WTC11 (cell line): ENCODE measurements at regions not wholly inside any gene's neighbourhood (a gene's known extent, or its start where the extent isn't known, plus 50 kb on each side); places are given as distances from the start of the nearest gene placed in this dataset.

Experiments
- ATAC-seq: fragments of 200-7000 bp; cut with Tn5 transposase; 2 replicates; pipeline ENCODE4 v1.10.0; 2021; ENCODE audit warnings: mild to moderate bottlenecking, moderate library complexity
- CTCF ChIA-PET: fragments of 300-600 bp; sonication (Branson Sonifier 250); formaldehyde crosslinking; loops from one replicate; lab custom pipeline; 2021; ENCODE audit warnings: antibody characterized with exemption; lab: Charles Lee
- POLR2A ChIA-PET: fragments of 350-600 bp; sonication (Branson Sonifier 250); formaldehyde crosslinking; loops from one replicate; lab custom pipeline; 2021; ENCODE audit warnings: antibody characterized with exemption; lab: Charles Lee
- DNase-seq: peaks from one replicate; pipeline ENCODE4 v3.0.0; 2021; ENCODE audit warnings: low spot score
- H3K27ac Mint-ChIP-seq: 2 replicates; pipeline ENCODE4 v1.8.0; 2021; ENCODE audit warnings: mixed read lengths
- H3K27me3 Mint-ChIP-seq: 2 replicates; pipeline ENCODE4 v1.8.0; 2021; ENCODE audit warnings: low read depth, mild to moderate bottlenecking, moderate library complexity, mixed read lengths
- H3K36me3 Mint-ChIP-seq: 2 replicates; pipeline ENCODE4 v1.8.0; 2021; ENCODE audit warnings: mixed read lengths
- H3K4me1 Mint-ChIP-seq: 2 replicates; pipeline ENCODE4 v1.8.0; 2022; ENCODE audit warnings: mixed read lengths
- H3K4me3 Mint-ChIP-seq: 2 replicates; pipeline ENCODE4 v1.8.0; 2021; ENCODE audit warnings: mild to moderate bottlenecking, moderate library complexity, mixed read lengths
- H3K9me3 Mint-ChIP-seq: 2 replicates; pipeline ENCODE4 v1.8.0; 2021; ENCODE audit warnings: mixed read lengths
- ATF2 ChIP-seq: sonication (generic); formaldehyde crosslinking; IDR thresholded peaks from 2 replicates; pipeline ENCODE4 v1.8.1; 2022; ENCODE audit warnings: low read depth, missing genetic modification reagents, borderline replicate concordance
- CBFB ChIP-seq: sonication (generic); formaldehyde crosslinking; IDR thresholded peaks from 2 replicates; pipeline ENCODE4 v1.8.1; 2022; ENCODE audit warnings: mild to moderate bottlenecking, low read depth, missing genetic modification reagents
- CREB1 ChIP-seq: sonication (generic); formaldehyde crosslinking; IDR thresholded peaks from 2 replicates; pipeline ENCODE4 v1.8.0; 2023; ENCODE audit warnings: mild to moderate bottlenecking, missing genetic modification reagents
- ESRRA ChIP-seq: sonication (generic); formaldehyde crosslinking; IDR thresholded peaks from 2 replicates; pipeline ENCODE4 v1.8.1; 2022; ENCODE audit warnings: mild to moderate bottlenecking, missing genetic modification reagents, borderline replicate concordance
- ETV6 ChIP-seq: sonication (generic); formaldehyde crosslinking; IDR thresholded peaks from 2 replicates; pipeline ENCODE4 v1.8.1; 2022; ENCODE audit warnings: mild to moderate bottlenecking, missing genetic modification reagents
- FOXJ3 ChIP-seq: sonication (generic); formaldehyde crosslinking; IDR thresholded peaks from 2 replicates; pipeline ENCODE4 v1.9.0; 2021; ENCODE audit warnings: missing genetic modification reagents, mild to moderate bottlenecking, borderline replicate concordance
- FOXP4 ChIP-seq: sonication (generic); formaldehyde crosslinking; IDR thresholded peaks from 2 replicates; pipeline ENCODE4 v1.8.0; 2022; ENCODE audit warnings: mild to moderate bottlenecking, missing genetic modification reagents
- GABPB1 ChIP-seq: sonication (generic); formaldehyde crosslinking; IDR thresholded peaks from 2 replicates; pipeline ENCODE4 v1.8.1; 2023; ENCODE audit warnings: mild to moderate bottlenecking, missing genetic modification reagents
- NR2C2 ChIP-seq: sonication (generic); formaldehyde crosslinking; IDR thresholded peaks from 2 replicates; pipeline ENCODE4 v1.8.0; 2022; ENCODE audit warnings: mild to moderate bottlenecking, missing genetic modification reagents
- OVOL2 ChIP-seq: fragments of 250-450 bp; sonication (Bioruptor Pico); IDR thresholded peaks from 2 replicates; pipeline ENCODE4 v1.9.0; 2021; ENCODE audit warnings: mild to moderate bottlenecking, borderline replicate concordance
- PRDM15 ChIP-seq: sonication (generic); formaldehyde crosslinking; IDR thresholded peaks from 2 replicates; pipeline ENCODE4 v1.8.0; 2022; ENCODE audit warnings: missing genetic modification reagents
- SMAD3 ChIP-seq: sonication (generic); formaldehyde crosslinking; IDR thresholded peaks from 2 replicates; pipeline ENCODE4 v1.8.0; 2022; ENCODE audit warnings: missing genetic modification reagents, mild to moderate bottlenecking, borderline replicate concordance
- ZNF281 ChIP-seq: sonication (generic); formaldehyde crosslinking; IDR thresholded peaks from 2 replicates; pipeline ENCODE4 v1.8.0; 2023; ENCODE audit warnings: mild to moderate bottlenecking, missing genetic modification reagents
- ZNF416 ChIP-seq: fragments of 250-450 bp; sonication (Bioruptor Pico); IDR thresholded peaks from 2 replicates; pipeline ENCODE4 v1.9.0; 2021; ENCODE audit warnings: mild to moderate bottlenecking, inconsistent platforms
- ZNF425 ChIP-seq: fragments of 250-450 bp; sonication (Bioruptor Pico); conservative IDR thresholded peaks from 2 replicates; pipeline ENCODE4 v1.9.0; 2021; ENCODE audit warnings: mild to moderate bottlenecking

GRCh38 chrY:19456855-19457448 lies 287.6 kb downstream of the KDM5D start (continued):
- TF ChIP-seq ZNF416 (CRISPR knock-in tag) (no peak), OVOL2 (CRISPR knock-in tag) (no peak), CBFB (no peak), ETV6 (no peak)

GRCh38 chrY:19433059-19433458 lies 311.5 kb downstream of the KDM5D start:
- no peak for TF ChIP-seq NR2C2 (CRISPR knock-in tag)
- no peak for TF ChIP-seq PRDM15 (CRISPR knock-in tag)
- TF ChIP-seq FOXP4, result no peak
- no peak for TF ChIP-seq ZNF425 (CRISPR knock-in tag)
- no peak for TF ChIP-seq GABPB1 (CRISPR knock-in tag)
- TF ChIP-seq ZNF416 (CRISPR knock-in tag), result no peak
- no peak for TF ChIP-seq FOXJ3 (CRISPR knock-in tag)
- TF ChIP-seq ATF2 (CRISPR knock-in tag), result no peak
- TF ChIP-seq ZNF281 (CRISPR knock-in tag), result no peak
- TF ChIP-seq SMAD3 (CRISPR knock-in tag), result no peak
- TF ChIP-seq ESRRA, result no peak
- no peak for TF ChIP-seq CREB1 (CRISPR knock-in tag)
- no peak overlapping the region for H3K4me3 Mint-ChIP-seq
- peaks cover 26% of the 10 kb centered on the region for H3K9me3 Mint-ChIP-seq
- peaks cover 25% of the 10 kb centered on the region for H3K36me3 Mint-ChIP-seq
- ChIA-PET CTCF (no interaction called here), POLR2A (no interaction called here)
- ATAC-seq, result peak; percentile 75
- no peak overlapping the region for H3K27ac Mint-ChIP-seq
- H3K4me1 Mint-ChIP-seq, result peaks cover 48% of the 10 kb centered on the region
- DNase-seq, result no peak
- no peaks in the 10 kb centered on the region for H3K27me3 Mint-ChIP-seq
